ENCODE measurements at regions not wholly inside any gene's neighbourhood (a gene's known extent, or its start where the extent isn't known, plus 50 kb on each side); places are given as distances from the start of the nearest gene placed in this dataset.

DNA sequence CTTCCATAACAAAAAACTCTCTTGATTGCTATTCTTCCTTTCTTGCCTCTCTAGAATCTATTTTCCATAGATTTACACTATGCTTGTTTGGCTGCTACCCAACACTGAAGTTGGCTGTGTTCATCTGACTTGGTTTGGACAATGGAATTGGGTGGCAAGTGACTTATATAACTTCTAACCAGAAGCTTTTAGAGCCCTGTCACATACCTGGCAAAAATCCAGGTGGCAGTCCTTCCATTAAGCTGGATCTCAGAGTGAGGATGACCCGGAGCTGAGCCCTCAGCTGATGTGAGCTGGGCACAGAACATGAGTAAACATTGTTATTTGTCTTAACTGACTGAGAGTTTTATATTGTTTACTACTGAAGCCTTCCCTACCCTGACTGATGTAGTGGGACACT is 225.7 kb downstream of the TLR4 start:
- TF ChIP-seq, protein P1, sequence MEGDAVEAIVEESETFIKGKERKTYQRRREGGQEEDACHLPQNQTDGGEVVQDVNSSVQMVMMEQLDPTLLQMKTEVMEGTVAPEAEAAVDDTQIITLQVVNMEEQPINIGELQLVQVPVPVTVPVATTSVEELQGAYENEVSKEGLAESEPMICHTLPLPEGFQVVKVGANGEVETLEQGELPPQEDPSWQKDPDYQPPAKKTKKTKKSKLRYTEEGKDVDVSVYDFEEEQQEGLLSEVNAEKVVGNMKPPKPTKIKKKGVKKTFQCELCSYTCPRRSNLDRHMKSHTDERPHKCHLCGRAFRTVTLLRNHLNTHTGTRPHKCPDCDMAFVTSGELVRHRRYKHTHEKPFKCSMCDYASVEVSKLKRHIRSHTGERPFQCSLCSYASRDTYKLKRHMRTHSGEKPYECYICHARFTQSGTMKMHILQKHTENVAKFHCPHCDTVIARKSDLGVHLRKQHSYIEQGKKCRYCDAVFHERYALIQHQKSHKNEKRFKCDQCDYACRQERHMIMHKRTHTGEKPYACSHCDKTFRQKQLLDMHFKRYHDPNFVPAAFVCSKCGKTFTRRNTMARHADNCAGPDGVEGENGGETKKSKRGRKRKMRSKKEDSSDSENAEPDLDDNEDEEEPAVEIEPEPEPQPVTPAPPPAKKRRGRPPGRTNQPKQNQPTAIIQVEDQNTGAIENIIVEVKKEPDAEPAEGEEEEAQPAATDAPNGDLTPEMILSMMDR (tag by site-specific recombination; IDR thresholded peaks at IDR 0.05), result no peak
- TF ChIP-seq ZNF24 (tag by site-specific recombination; IDR thresholded peaks at IDR 0.05) (no peak), ZNF664 (tag by site-specific recombination; IDR thresholded peaks at IDR 0.05) (no peak), ZNF530 (tag by site-specific recombination; IDR thresholded peaks at IDR 0.05; ENCODE audit: low read depth) (no peak), SP2 (tag by site-specific recombination; IDR thresholded peaks at IDR 0.05) (no peak), ZNF19 (tag by site-specific recombination; IDR thresholded peaks at IDR 0.05; ENCODE audit: low read depth) (no peak), ZNF660 (tag by site-specific recombination; IDR thresholded peaks at IDR 0.05) (no peak), ZNF777 (tag by site-specific recombination; IDR thresholded peaks at IDR 0.05; ENCODE audit: borderline replicate concordance) (no peak)
- TF ChIP-seq, protein P2, sequence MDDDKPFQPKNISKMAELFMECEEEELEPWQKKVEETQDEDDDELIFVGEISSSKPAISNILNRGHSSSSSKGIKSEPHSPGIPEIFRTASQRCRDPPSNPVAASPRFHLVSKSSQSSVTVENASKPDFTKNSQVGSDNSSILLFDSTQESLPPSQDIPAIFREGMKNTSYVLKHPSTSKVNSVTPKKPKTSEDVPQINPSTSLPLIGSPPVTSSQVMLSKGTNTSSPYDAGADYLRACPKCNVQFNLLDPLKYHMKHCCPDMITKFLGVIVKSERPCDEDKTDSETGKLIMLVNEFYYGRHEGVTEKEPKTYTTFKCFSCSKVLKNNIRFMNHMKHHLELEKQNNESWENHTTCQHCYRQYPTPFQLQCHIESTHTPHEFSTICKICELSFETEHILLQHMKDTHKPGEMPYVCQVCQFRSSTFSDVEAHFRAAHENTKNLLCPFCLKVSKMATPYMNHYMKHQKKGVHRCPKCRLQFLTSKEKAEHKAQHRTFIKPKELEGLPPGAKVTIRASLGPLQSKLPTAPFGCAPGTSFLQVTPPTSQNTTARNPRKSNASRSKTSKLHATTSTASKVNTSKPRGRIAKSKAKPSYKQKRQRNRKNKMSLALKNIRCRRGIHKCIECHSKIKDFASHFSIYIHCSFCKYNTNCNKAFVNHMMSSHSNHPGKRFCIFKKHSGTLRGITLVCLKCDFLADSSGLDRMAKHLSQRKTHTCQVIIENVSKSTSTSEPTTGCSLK (tag by site-specific recombination; IDR thresholded peaks at IDR 0.05), result no peak
- TF ChIP-seq, protein P3, sequence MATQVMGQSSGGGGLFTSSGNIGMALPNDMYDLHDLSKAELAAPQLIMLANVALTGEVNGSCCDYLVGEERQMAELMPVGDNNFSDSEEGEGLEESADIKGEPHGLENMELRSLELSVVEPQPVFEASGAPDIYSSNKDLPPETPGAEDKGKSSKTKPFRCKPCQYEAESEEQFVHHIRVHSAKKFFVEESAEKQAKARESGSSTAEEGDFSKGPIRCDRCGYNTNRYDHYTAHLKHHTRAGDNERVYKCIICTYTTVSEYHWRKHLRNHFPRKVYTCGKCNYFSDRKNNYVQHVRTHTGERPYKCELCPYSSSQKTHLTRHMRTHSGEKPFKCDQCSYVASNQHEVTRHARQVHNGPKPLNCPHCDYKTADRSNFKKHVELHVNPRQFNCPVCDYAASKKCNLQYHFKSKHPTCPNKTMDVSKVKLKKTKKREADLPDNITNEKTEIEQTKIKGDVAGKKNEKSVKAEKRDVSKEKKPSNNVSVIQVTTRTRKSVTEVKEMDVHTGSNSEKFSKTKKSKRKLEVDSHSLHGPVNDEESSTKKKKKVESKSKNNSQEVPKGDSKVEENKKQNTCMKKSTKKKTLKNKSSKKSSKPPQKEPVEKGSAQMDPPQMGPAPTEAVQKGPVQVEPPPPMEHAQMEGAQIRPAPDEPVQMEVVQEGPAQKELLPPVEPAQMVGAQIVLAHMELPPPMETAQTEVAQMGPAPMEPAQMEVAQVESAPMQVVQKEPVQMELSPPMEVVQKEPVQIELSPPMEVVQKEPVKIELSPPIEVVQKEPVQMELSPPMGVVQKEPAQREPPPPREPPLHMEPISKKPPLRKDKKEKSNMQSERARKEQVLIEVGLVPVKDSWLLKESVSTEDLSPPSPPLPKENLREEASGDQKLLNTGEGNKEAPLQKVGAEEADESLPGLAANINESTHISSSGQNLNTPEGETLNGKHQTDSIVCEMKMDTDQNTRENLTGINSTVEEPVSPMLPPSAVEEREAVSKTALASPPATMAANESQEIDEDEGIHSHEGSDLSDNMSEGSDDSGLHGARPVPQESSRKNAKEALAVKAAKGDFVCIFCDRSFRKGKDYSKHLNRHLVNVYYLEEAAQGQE (tag by site-specific recombination; IDR thresholded peaks at IDR 0.05), result no peak

Measured in HEK293 (cell line).